SU-DHL-6 (cell line): ENCODE measurements at regions not wholly inside any gene's neighbourhood (a gene's known extent, or its start where the extent isn't known, plus 50 kb on each side); places are given as distances from the start of the nearest gene placed in this dataset.

ENCODE experiments used
- H2AFZ ChIP-seq: fragments of 200-600 bp; sonication (generic); 2 replicates; pipeline ENCODE4 v1.6.1; 2014; ENCODE audit warnings: low read depth, mild to moderate bottlenecking, moderate library complexity, mixed read lengths, antibody characterized with exemption, low read length; ENCODE audit not compliant: severe bottlenecking
- H3F3A ChIP-seq: fragments of 200-600 bp; shearing (Covaris generic); 2 replicates; pipeline ENCODE4 v1.6.0; 2016; ENCODE audit warnings: antibody characterized with exemption, mild to moderate bottlenecking; ENCODE audit not compliant: insufficient read depth
- H3K27ac ChIP-seq: fragments of 200-600 bp; sonication (generic); 2 replicates; pipeline ENCODE4 v1.5.1; 2016; ENCODE audit warnings: low read depth, mild to moderate bottlenecking, low read length, moderate library complexity, mixed read lengths
- H3K27me3 ChIP-seq: fragments of 200-600 bp; sonication (generic), shearing (Covaris generic); 2 replicates; pipeline ENCODE4 v1.6.0; 2014; ENCODE audit warnings: mild to moderate bottlenecking, low read length
- H3K36me3 ChIP-seq: fragments of 200-600 bp; sonication (generic); 2 replicates; pipeline ENCODE4 v1.6.1; 2014; ENCODE audit warnings: mild to moderate bottlenecking, low read length, mixed read lengths
- H3K4me2 ChIP-seq: fragments of 300-600, 200-600 bp; shearing (Covaris generic), sonication (generic); 2 replicates; pipeline ENCODE4 v1.6.0; 2014; ENCODE audit warnings: low read length, low read depth, mild to moderate bottlenecking; ENCODE audit not compliant: poor library complexity, severe bottlenecking
- H3K4me3 ChIP-seq: fragments of 200-600 bp; sonication (generic); 2 replicates; pipeline ENCODE4 v1.5.1; 2014; ENCODE audit warnings: antibody characterized with exemption, low read length, mild to moderate bottlenecking, mixed read lengths; ENCODE audit not compliant: insufficient read depth, poor library complexity, severe bottlenecking
- H3K79me2 ChIP-seq: fragments of 200-600 bp; sonication (generic); 2 replicates; pipeline ENCODE4 v1.6.1; 2014; ENCODE audit warnings: mild to moderate bottlenecking, low read length, moderate library complexity; ENCODE audit not compliant: insufficient read depth
- H3K9ac ChIP-seq: fragments of 200-600 bp; sonication (generic); 2 replicates; pipeline ENCODE4 v1.7.0; 2014; ENCODE audit warnings: mild to moderate bottlenecking, low read length
- H3K9me2 ChIP-seq: fragments of 200-600 bp; sonication (generic); replicated peaks from 2 replicates; pipeline ENCODE4 v1.6.1; 2014; ENCODE audit warnings: low read length; ENCODE audit not compliant: insufficient read depth
- H3K9me3 ChIP-seq: fragments of 200-600 bp; sonication (generic); 2 replicates; pipeline ENCODE4 v1.6.1; 2014; ENCODE audit warnings: low read length, mixed read lengths; ENCODE audit not compliant: insufficient read depth
- H4K20me1 ChIP-seq: fragments of 200-600 bp; sonication (generic); 2 replicates; pipeline ENCODE4 v1.6.1; 2014; ENCODE audit warnings: low read depth, mild to moderate bottlenecking, antibody characterized with exemption, low read length, moderate library complexity, mixed read lengths
- EZH2phosphoT487 ChIP-seq: fragments of 200-600 bp; sonication (generic), shearing (Covaris generic); conservative IDR thresholded peaks from 2 replicates; pipeline ENCODE4 v1.6.1; 2018; ENCODE audit warnings: mild to moderate bottlenecking, antibody characterized with exemption, low read length, moderate library complexity, mixed read lengths
- TF ChIP-seq, protein P1 (sequence below): fragments of 200-600 bp; sonication (generic); IDR thresholded peaks from one replicate; pipeline ENCODE4 v1.5.1; 2017; ENCODE audit warnings: antibody characterized with exemption, mild to moderate bottlenecking, low read length, moderate library complexity; ENCODE audit not compliant: insufficient read depth, poor library complexity, severe bottlenecking

DNA sequence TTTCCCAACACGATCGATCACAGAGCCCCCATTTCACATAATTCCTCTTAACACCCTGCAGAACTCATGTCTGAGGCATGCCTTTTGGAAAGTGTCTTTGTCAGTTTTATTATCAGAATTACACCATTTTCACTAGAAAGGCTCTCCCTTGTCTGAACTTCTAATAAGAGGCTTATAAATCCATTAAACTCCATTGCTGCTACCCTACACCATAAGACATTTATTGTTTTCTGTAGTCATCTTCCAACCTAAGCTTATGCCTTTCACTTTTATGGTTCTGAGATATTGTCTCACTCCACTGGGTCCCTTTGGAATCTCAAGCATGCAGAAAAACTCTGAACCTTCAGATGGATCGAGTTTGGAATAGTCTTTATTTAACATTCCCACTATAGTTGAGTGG is 50.2 kb upstream of the TPM1 start:
- no peaks in the 10 kb centered on the region for H3K36me3 ChIP-seq
- no peaks in the 10 kb centered on the region for H3F3A ChIP-seq
- H3K27me3 ChIP-seq = no peaks in the 10 kb centered on the region; the same call in 1 of the 2 replicates
- no peak overlapping the region for H3K27ac ChIP-seq
- H4K20me1 ChIP-seq = no peaks in the 10 kb centered on the region
- H3K4me3 ChIP-seq = no peak overlapping the region
- H3K4me2 ChIP-seq = no peak overlapping the region
- H3K9me2 ChIP-seq = no peaks in the 10 kb centered on the region
- no peaks in the 10 kb centered on the region for H3K79me2 ChIP-seq
- H3K9ac ChIP-seq = no peak overlapping the region
- no peak overlapping the region for H2AFZ ChIP-seq
- no peaks in the 10 kb centered on the region for H3K9me3 ChIP-seq
- TF ChIP-seq, protein P1, sequence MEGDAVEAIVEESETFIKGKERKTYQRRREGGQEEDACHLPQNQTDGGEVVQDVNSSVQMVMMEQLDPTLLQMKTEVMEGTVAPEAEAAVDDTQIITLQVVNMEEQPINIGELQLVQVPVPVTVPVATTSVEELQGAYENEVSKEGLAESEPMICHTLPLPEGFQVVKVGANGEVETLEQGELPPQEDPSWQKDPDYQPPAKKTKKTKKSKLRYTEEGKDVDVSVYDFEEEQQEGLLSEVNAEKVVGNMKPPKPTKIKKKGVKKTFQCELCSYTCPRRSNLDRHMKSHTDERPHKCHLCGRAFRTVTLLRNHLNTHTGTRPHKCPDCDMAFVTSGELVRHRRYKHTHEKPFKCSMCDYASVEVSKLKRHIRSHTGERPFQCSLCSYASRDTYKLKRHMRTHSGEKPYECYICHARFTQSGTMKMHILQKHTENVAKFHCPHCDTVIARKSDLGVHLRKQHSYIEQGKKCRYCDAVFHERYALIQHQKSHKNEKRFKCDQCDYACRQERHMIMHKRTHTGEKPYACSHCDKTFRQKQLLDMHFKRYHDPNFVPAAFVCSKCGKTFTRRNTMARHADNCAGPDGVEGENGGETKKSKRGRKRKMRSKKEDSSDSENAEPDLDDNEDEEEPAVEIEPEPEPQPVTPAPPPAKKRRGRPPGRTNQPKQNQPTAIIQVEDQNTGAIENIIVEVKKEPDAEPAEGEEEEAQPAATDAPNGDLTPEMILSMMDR = no peak
- TF ChIP-seq EZH2phosphoT487 = no peak
